Colonic mucosa (tissue), 4 donors: ENCODE measurements at regions not wholly inside any gene's neighbourhood (a gene's known extent, or its start where the extent isn't known, plus 50 kb on each side); places are given as distances from the start of the nearest gene placed in this dataset.

Source experiments
- DNase-seq: peaks from one replicate; pipeline ENCODE4 v3.0.0-alpha.2; 2020
- H3K27ac ChIP-seq: fragments of 200-600 bp; one replicate; pipeline ENCODE4 v1.8.0; 2021
- H3K27me3 ChIP-seq: fragments of 200-600 bp; one replicate; pipeline ENCODE4 v1.8.0; 2021
- H3K36me3 ChIP-seq: fragments of 200-600 bp; one replicate; pipeline ENCODE4 v1.8.0; 2021
- H3K4me1 ChIP-seq: fragments of 200-600 bp; one replicate; pipeline ENCODE4 v1.8.0; 2021; ENCODE audit warnings: mild to moderate bottlenecking
- H3K4me3 ChIP-seq: fragments of 200-600 bp; one replicate; pipeline ENCODE4 v1.8.0; 2021
- H3K9ac ChIP-seq, 2 donors: one replicate each; pipeline ENCODE4 v1.7.0; 2013; ENCODE audit warnings: control low read depth in 2 of 2, low read depth in 2 of 2, low read length in 2 of 2
- H3K9me3 ChIP-seq: fragments of 200-600 bp; one replicate; pipeline ENCODE4 v1.8.0; 2021
- CTCF ChIP-seq: fragments of 200-600 bp; IDR thresholded peaks from one replicate; pipeline ENCODE4 v1.8.0; 2022; ENCODE audit warnings: antibody characterized with exemption, mild to moderate bottlenecking
- intact Hi-C: fragments of 100-400 bp; cut with DNase I; formaldehyde crosslinking; loops from one replicate; pipeline ENCODE4 v1.14.1; 2022
- donor health status: healthy.
- donor health status: DM: no; HTN: no; CAD: no.
- donor health status: DM: no; HTN: no; CAD: no.

GRCh38 chr11:134574947-134575346, 162.9 kb upstream of the B3GAT1 start:
- intact Hi-C loops = loop anchor here (5.0 kb wide), 1 partner anchor 183 kb away; no protein-coding TSS in a partner anchor
- Histone ChIP-seq H3K9ac (no peak overlapping the region), H3K27me3 (no peaks in the 10 kb centered on the region), H3K4me1 (no peaks in the 10 kb centered on the region), H3K27ac (no peak overlapping the region), H3K4me3 (no peak overlapping the region), H3K36me3 (no peaks in the 10 kb centered on the region), H3K9me3 (no peaks in the 10 kb centered on the region)
- TF ChIP-seq CTCF = no peak
- no peak for DNase-seq

- H3K9me3 ChIP-seq = no peaks in the 10 kb centered on the region
- H3K4me1 ChIP-seq = no peaks in the 10 kb centered on the region
- no peak overlapping the region for H3K27ac ChIP-seq
- H3K9ac ChIP-seq = no peak overlapping the region
- no peak for DNase-seq
- H3K27me3 ChIP-seq = no peaks in the 10 kb centered on the region
- H3K36me3 ChIP-seq = no peaks in the 10 kb centered on the region
- intact Hi-C loops = no loop called here
- no peak overlapping the region for H3K4me3 ChIP-seq
- TF ChIP-seq CTCF = no peak
These were observed 162.4 kb upstream of the B3GAT1 start for GRCh38 chr11:134574425-134574824.

- no peak overlapping the region for H3K9ac ChIP-seq
- no peaks in the 10 kb centered on the region for H3K9me3 ChIP-seq
- intact Hi-C loops = no loop called here
- no peaks in the 10 kb centered on the region for H3K27me3 ChIP-seq
- no peaks in the 10 kb centered on the region for H3K36me3 ChIP-seq
- H3K4me1 ChIP-seq = no peaks in the 10 kb centered on the region
- H3K27ac ChIP-seq = no peak overlapping the region
- H3K4me3 ChIP-seq = no peak overlapping the region
- DNase-seq = no peak
- TF ChIP-seq CTCF = no peak
These were observed 161.8 kb upstream of the B3GAT1 start for GRCh38 chr11:134573857-134574256.

- no peaks in the 10 kb centered on the region for H3K36me3 ChIP-seq
- no peaks in the 10 kb centered on the region for H3K27me3 ChIP-seq
- no peaks in the 10 kb centered on the region for H3K9me3 ChIP-seq
- H3K9ac ChIP-seq = no peak overlapping the region
- no peak for DNase-seq
- H3K27ac ChIP-seq = no peak overlapping the region
- no peak overlapping the region for H3K4me3 ChIP-seq
- intact Hi-C loops = no loop called here
- no peak for TF ChIP-seq CTCF
- no peaks in the 10 kb centered on the region for H3K4me1 ChIP-seq
These were observed 161.0 kb upstream of the B3GAT1 start for GRCh38 chr11:134572741-134573675.

GRCh38 chr11:134571301-134571700, 159.3 kb upstream of the B3GAT1 start:
- no peak overlapping the region for H3K27ac ChIP-seq
- DNase-seq = no peak
- H3K9ac ChIP-seq = no peak overlapping the region
- no peaks in the 10 kb centered on the region for H3K4me1 ChIP-seq
- no peak overlapping the region for H3K4me3 ChIP-seq
- intact Hi-C loops = no loop called here
- H3K27me3 ChIP-seq = no peaks in the 10 kb centered on the region
- H3K36me3 ChIP-seq = no peaks in the 10 kb centered on the region
- TF ChIP-seq CTCF = no peak
- H3K9me3 ChIP-seq = no peaks in the 10 kb centered on the region
